Sigmoid colon (tissue), 4 donors: ENCODE measurements at regions not wholly inside any gene's neighbourhood (a gene's known extent, or its start where the extent isn't known, plus 50 kb on each side); places are given as distances from the start of the nearest gene placed in this dataset.
"Not testable (repeated sequence)": the region's sequence is repeated elsewhere in the genome, so short reads cannot be mapped to it uniquely, and the experiment has no call there.

Experiments
- CTCF ChIP-seq, 4 experiments: fragments of 450-650 bp in 3 of 4; fragments of 200-600 bp in 1 of 4; IDR thresholded peaks; one replicate each; pipeline ENCODE4 v1.5.1; 2016 to 2019; ENCODE audit warnings: antibody characterized with exemption in 4 of 4, mild to moderate bottlenecking in 3 of 4, moderate library complexity in 2 of 4
- EP300 ChIP-seq, 4 donors: sonication (generic); formaldehyde crosslinking; IDR thresholded peaks; one replicate each; pipeline ENCODE4 v1.6.1; 2017; ENCODE audit warnings: antibody characterized with exemption in 4 of 4

- TF ChIP-seq EP300, CTCF (IDR thresholded peaks at IDR 0.05): not testable (repeated sequence)
Measured at GRCh38 chr5:67722582-67722981, 493.0 kb upstream of the PIK3R1 start.
